GM19395 (cell line): ENCODE measurements at regions not wholly inside any gene's neighbourhood (a gene's known extent, or its start where the extent isn't known, plus 50 kb on each side); places are given as distances from the start of the nearest gene placed in this dataset.
"Not testable (repeated sequence)": the region's sequence is repeated elsewhere in the genome, so short reads cannot be mapped to it uniquely, and the experiment has no call there.

Experiments used
- ATAC-seq: cut with Tn5 transposase; IDR thresholded peaks from one replicate; pipeline ENCODE4 v1.9.1; 2021; ENCODE audit warnings: mild to moderate bottlenecking, moderate library complexity; ENCODE audit not compliant: unreplicated experiment

GRCh38 chr3:104920512-104920911 is 446.2 kb upstream of the ALCAM start:
- no peak for ATAC-seq

GRCh38 chr3:104933972-104934371 is 432.7 kb upstream of the ALCAM start:
- no peak for ATAC-seq

- ATAC-seq, result no peak
These were observed 431.1 kb upstream of the ALCAM start for GRCh38 chr3:104935613-104936012.

GRCh38 chr3:104939196-104939595 is 427.5 kb upstream of the ALCAM start:
- ATAC-seq, result no peak

- ATAC-seq, result no peak
These were observed 424.9 kb upstream of the ALCAM start for GRCh38 chr3:104941785-104942184.

- no peak for ATAC-seq
These were observed 422.7 kb upstream of the ALCAM start for GRCh38 chr3:104943974-104944373.

GRCh38 chr3:104947943-104948342 is 418.8 kb upstream of the ALCAM start:
- no peak for ATAC-seq

- not testable (repeated sequence) for ATAC-seq
These were observed 416.9 kb upstream of the ALCAM start for GRCh38 chr3:104949810-104950209.

GRCh38 chr3:104951426-104951825 is 415.3 kb upstream of the ALCAM start:
- ATAC-seq, result no peak

- ATAC-seq, result no peak
These were observed 414.4 kb upstream of the ALCAM start for GRCh38 chr3:104952146-104952972.

GRCh38 chr3:104956620-104957345 is 409.9 kb upstream of the ALCAM start:
- no peak for ATAC-seq

- ATAC-seq, result no peak
These were observed 406.1 kb upstream of the ALCAM start for GRCh38 chr3:104960579-104960978.

GRCh38 chr3:104961851-104962250 is 404.9 kb upstream of the ALCAM start:
- ATAC-seq, result no peak

GRCh38 chr3:104974316-104974715 is 392.4 kb upstream of the ALCAM start:
- no peak for ATAC-seq

- ATAC-seq, result no peak
These were observed 389.0 kb upstream of the ALCAM start for GRCh38 chr3:104977719-104978118.

GRCh38 chr3:104982130-104982529 is 384.6 kb upstream of the ALCAM start:
- no peak for ATAC-seq

- no peak for ATAC-seq
These were observed 378.9 kb upstream of the ALCAM start for GRCh38 chr3:104987859-104988258.

GRCh38 chr3:104988496-104988895 is 378.2 kb upstream of the ALCAM start:
- ATAC-seq, result no peak

- no peak for ATAC-seq
These were observed 376.8 kb upstream of the ALCAM start for GRCh38 chr3:104989878-104990277.

GRCh38 chr3:104990758-104991157 is 376.0 kb upstream of the ALCAM start:
- ATAC-seq, result no peak

- no peak for ATAC-seq
These were observed 374.0 kb upstream of the ALCAM start for GRCh38 chr3:104992676-104993075.

GRCh38 chr3:105006164-105006563 is 360.5 kb upstream of the ALCAM start:
- ATAC-seq, result no peak
